Tibial nerve (tissue), 3 donors: ENCODE measurements at regions not wholly inside any gene's neighbourhood (a gene's known extent, or its start where the extent isn't known, plus 50 kb on each side); places are given as distances from the start of the nearest gene placed in this dataset.

ENCODE experiments used
- CTCF ChIP-seq, 5 experiments: fragments of 200-600 bp in 3 of 5; fragments of 450-650 bp in 2 of 5; sonication (generic) in 3 of 5; IDR thresholded peaks; one replicate each; pipeline ENCODE4 v1.5.1; 2016 to 2019; ENCODE audit warnings: antibody characterized with exemption in 5 of 5, mild to moderate bottlenecking in 3 of 5, moderate library complexity in 2 of 5
- POLR2A ChIP-seq, 2 donors: fragments of 450-650 bp; IDR thresholded peaks; one replicate each; pipeline ENCODE4 v1.6.1; 2017; ENCODE audit warnings: antibody characterized with exemption in 2 of 2, mild to moderate bottlenecking in 2 of 2, moderate library complexity in 2 of 2

- no peak for TF ChIP-seq CTCF (IDR thresholded peaks at IDR 0.05)
- TF ChIP-seq POLR2A (IDR thresholded peaks at IDR 0.05) = no peak
Observed at GRCh38 chr5:57551251-57551650, 68.6 kb upstream of the ACTBL2 start.
